Brain microvascular endothelial cell (primary cell): ENCODE measurements at regions not wholly inside any gene's neighbourhood (a gene's known extent, or its start where the extent isn't known, plus 50 kb on each side); places are given as distances from the start of the nearest gene placed in this dataset.

Experiments
- DNase-seq: peaks from one replicate; pipeline ENCODE4 v3.0.0-alpha.2; 2020
- H3K27ac ChIP-seq: fragments of 250-450 bp; sonication (Bioruptor Pico); 2 replicates; pipeline ENCODE4 v1.5.1; 2020; ENCODE audit warnings: mild to moderate bottlenecking, moderate library complexity
- H3K27me3 ChIP-seq: fragments of 250-450 bp; sonication (Bioruptor Pico); replicated peaks from 2 replicates; pipeline ENCODE4 v1.5.1; 2020; ENCODE audit warnings: mild to moderate bottlenecking
- H3K36me3 ChIP-seq: fragments of 250-450 bp; sonication (Bioruptor Pico); replicated peaks from 2 replicates; pipeline ENCODE4 v1.5.1; 2020; ENCODE audit warnings: mild to moderate bottlenecking
- H3K4me3 ChIP-seq: 2 replicates; pipeline ENCODE4 v1.5.1; 2011; ENCODE audit warnings: low read depth, mild to moderate bottlenecking, control low read depth, low read length, moderate library complexity
- in situ Hi-C: cut with HindIII; loops from 2 replicates; pipeline ENCODE4 v1.10.0; 2017; ENCODE audit warnings: low sequenced_read_pairs, low pct_ligation_motif_present
- TF ChIP-seq, protein P1 (sequence below): IDR thresholded peaks from 2 replicates; pipeline ENCODE4 v1.5.1; 2011; ENCODE audit warnings: low read depth, mild to moderate bottlenecking, moderate library complexity, low read length, control low read depth, inconsistent platforms; ENCODE audit errors: missing control alignments

DNA sequence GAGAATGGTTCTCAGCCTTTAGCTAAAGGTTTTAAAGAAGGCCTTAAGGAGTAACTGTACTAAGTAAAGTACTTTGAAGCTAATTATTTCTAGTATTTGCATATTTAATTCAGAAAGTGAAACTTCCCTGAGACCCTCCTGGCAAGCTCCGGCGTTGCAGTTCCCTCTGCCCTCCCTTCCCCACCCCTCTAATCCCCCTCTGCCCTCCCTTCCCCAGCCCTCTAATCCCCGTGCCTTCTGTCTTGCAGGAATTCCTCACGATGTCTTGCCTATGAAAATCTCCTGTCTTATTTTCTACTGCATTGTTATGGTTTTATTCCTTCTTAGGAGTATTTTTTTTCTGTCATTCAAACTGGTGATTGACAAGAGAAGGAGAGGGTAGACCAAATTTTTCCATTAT, 236.9 kb downstream of the COL4A1 start:
- Histone ChIP-seq H3K36me3 (no peaks in the 10 kb centered on the region), H3K27me3 (no peaks in the 10 kb centered on the region), H3K27ac (no peak overlapping the region), H3K4me3 (no peak overlapping the region)
- in situ Hi-C loops, result no loop called here
- no peak for DNase-seq
- TF ChIP-seq, protein P1, sequence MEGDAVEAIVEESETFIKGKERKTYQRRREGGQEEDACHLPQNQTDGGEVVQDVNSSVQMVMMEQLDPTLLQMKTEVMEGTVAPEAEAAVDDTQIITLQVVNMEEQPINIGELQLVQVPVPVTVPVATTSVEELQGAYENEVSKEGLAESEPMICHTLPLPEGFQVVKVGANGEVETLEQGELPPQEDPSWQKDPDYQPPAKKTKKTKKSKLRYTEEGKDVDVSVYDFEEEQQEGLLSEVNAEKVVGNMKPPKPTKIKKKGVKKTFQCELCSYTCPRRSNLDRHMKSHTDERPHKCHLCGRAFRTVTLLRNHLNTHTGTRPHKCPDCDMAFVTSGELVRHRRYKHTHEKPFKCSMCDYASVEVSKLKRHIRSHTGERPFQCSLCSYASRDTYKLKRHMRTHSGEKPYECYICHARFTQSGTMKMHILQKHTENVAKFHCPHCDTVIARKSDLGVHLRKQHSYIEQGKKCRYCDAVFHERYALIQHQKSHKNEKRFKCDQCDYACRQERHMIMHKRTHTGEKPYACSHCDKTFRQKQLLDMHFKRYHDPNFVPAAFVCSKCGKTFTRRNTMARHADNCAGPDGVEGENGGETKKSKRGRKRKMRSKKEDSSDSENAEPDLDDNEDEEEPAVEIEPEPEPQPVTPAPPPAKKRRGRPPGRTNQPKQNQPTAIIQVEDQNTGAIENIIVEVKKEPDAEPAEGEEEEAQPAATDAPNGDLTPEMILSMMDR, result no peak

DNA sequence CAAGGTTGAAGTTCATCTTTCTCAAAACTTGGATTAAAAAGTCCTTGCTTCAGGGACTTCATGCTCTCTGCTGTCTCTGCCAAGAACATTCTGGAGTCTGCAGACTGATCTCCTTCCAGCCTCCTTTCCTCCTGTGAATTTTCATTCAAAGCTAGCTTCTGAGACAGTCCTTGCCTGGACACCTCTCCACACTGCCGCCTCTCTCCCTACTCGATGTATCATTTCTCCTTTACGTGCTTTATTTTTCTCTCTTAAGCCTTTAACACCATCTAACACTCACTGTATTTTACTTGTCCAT, 238.8 kb downstream of the COL4A1 start:
- Histone ChIP-seq H3K27me3 (no peaks in the 10 kb centered on the region), H3K27ac (no peak overlapping the region), H3K36me3 (no peaks in the 10 kb centered on the region), H3K4me3 (no peak overlapping the region)
- TF ChIP-seq, protein P1, result no peak
- in situ Hi-C loops, result no loop called here
- no peak for DNase-seq

DNA sequence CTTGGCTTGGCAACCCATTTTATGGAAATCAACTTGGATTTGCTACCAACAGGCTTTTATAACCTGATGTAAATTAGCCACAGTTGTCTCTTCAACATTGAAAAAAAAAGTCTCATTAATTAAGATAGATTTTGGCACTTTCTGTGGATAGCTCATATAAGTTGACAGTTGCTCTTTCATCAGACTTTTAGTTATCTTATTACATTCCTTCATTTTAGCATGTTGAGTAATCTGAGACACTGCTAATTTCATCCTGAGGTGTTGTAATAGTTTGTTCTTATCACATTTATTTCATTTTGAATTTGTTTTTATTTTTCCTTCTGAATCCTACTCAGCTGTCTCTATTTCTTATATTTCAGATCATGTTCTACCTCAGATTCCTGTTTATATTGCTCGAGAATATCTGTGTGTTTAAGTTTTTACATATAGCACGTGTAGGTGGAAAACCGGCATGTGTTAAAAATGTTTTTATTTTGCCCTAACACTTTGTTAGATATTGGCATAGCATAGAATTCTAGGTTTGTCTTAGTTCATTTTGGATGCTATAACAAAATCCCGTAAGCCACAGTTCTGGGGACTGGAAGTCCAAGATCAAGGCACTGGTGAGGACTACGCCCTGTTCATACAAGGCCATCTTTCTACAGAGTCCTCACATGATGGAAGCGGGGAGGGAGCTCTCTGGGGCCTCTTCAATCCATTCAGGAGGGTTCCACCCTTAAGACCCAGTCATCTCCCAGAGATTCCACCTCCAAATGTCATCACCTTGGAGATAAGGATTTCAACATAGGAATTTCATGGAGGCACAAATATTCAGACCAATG, 239.4 kb downstream of the COL4A1 start:
- no peak overlapping the region for H3K4me3 ChIP-seq
- H3K27ac ChIP-seq, result no peak overlapping the region
- DNase-seq, result no peak
- no peaks in the 10 kb centered on the region for H3K27me3 ChIP-seq
- H3K36me3 ChIP-seq, result no peaks in the 10 kb centered on the region
- in situ Hi-C loops, result no loop called here
- TF ChIP-seq, protein P1, result no peak

DNA sequence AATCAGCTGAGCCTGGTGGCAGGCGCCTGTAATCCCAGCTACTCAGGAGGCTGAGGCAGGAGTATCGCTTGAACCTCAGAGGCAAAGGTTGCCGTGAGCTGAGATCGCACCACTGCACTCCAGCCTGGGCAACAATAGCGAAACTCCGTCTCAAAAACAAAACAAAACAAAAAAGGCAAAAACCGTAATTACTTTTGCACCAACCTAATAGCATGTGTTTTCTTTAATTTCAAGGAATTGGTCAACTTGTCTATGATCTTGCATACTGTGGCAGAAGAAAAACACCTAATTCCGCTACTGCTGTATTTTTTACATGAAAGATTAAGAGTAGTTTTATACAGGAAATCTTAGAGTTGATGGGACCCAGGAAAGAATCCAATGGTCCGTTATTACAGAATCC, 241.2 kb downstream of the COL4A1 start:
- Histone ChIP-seq H3K27ac (no peak overlapping the region), H3K36me3 (no peaks in the 10 kb centered on the region), H3K27me3 (no peaks in the 10 kb centered on the region), H3K4me3 (no peak overlapping the region)
- DNase-seq, result no peak
- in situ Hi-C loops, result no loop called here
- TF ChIP-seq, protein P1, result no peak

DNA sequence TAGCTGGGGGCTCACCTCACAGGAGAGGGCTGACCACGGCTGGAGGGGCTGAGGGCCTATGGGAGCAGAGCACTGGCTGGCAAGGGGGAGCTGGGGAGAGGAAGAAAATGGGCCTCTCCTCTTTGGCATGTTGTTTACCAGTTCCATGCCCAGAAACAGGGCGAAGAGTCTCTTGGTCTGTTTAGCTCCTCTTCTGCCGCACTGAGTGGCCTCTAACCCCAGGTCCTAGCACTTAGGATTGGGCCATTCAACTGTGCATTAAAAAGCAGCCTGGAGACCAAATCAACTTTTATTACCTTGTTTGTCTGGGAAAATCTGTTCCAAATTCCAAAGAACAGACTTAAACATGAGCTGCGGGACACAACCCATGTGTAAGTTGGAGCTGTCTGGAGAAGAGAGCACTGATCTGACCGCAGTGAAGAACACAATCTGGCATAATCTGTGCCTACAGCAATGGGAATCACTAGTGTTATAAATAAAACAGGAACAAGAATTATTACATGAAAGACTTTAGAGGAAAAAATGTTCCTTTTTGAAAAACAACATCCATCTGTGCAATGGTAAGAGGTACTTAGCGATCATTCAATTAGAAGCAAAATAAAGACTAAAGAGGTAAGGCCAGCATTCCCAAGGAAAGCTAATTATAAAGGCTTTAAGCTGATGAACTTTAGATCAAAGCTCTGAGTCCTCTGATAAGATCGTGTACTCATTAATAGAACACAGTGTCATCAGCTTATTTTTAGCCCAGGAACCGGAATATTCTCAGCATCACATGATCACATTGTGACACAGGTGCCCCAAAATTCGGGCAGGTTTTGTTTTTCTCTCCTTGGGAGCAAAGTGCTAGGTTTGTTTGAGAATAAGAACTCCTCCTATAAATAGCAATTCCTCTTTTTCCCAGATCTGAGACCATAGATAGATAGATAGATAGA, 243.2 kb downstream of the COL4A1 start:
- H3K4me3 ChIP-seq, result no peak overlapping the region
- TF ChIP-seq, protein P1, result no peak
- in situ Hi-C loops, result no loop called here
- no peaks in the 10 kb centered on the region for H3K27me3 ChIP-seq
- H3K36me3 ChIP-seq, result no peaks in the 10 kb centered on the region
- H3K27ac ChIP-seq, result no peak overlapping the region
- DNase-seq, result no peak
